NCI-H748 treated with DMSO at 0.1 percent for 48 hours (cell line): ENCODE measurements at regions not wholly inside any gene's neighbourhood (a gene's known extent, or its start where the extent isn't known, plus 50 kb on each side); places are given as distances from the start of the nearest gene placed in this dataset.
"Not testable (repeated sequence)": the region's sequence is repeated elsewhere in the genome, so short reads cannot be mapped to it uniquely, and the experiment has no call there.

Experiments
- DNase-seq: peaks from one replicate; lab custom pipeline; 2025; lab: John Stamatoyannopoulos, UW

GRCh38 chr6:65996096-65996495, 289.1 kb upstream of the EYS start:
- no peak for DNase-seq

GRCh38 chr6:65989676-65990075, 282.6 kb upstream of the EYS start:
- DNase-seq: no peak

- no peak for DNase-seq
Measured at GRCh38 chr6:65988006-65988405, 281.0 kb upstream of the EYS start.

- no peak for DNase-seq
Measured at GRCh38 chr6:65984089-65984488, 277.1 kb upstream of the EYS start.

DNA sequence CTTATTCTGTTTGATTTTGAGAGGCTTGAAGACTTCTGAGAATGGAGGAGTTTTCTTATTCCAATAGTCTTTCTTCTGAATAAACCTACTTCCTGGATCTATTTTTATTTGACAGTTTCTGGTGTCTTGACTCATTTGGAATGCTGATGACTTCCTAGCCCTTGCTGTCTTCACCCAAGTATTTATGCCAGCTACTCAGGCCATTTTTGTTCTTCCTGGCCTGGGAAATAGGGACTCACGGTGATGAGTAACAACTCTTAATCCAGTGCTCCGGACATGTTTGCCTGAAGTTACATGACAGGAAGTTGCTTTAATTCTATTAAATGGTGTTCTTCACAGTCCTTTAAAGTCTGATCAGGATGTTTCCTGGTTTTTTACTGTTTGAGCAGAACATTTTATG, 272.1 kb upstream of the EYS start:
- DNase-seq: no peak

- DNase-seq: not testable (repeated sequence)
Measured at GRCh38 chr6:65971252-65971651, 264.2 kb upstream of the EYS start.

GRCh38 chr6:65964261-65964660, 257.2 kb upstream of the EYS start:
- no peak for DNase-seq

GRCh38 chr6:65955034-65955433, 248.0 kb upstream of the EYS start:
- no peak for DNase-seq

GRCh38 chr6:65948062-65948461, 241.0 kb upstream of the EYS start:
- DNase-seq: no peak

GRCh38 chr6:65943548-65943947, 236.5 kb upstream of the EYS start:
- no peak for DNase-seq

DNA sequence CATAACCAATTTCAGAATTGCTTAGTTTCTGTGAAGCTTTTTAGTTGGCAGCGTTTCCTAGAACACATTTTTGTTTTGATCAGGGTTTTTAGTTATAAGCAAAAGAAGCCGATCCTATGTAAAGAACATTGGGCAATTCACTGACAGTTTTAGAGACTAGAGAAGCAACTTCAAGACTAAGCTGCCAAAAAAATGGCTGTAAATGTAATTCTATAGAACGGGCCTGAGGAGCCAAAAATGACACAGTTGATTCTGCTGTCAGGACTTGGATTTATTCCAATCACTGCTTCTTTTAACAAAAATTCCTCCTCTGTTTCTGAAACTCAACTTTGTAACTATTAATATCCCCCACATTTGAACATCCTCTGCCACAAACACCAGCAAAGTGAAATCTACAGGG, 236.0 kb upstream of the EYS start:
- DNase-seq: no peak

GRCh38 chr6:65938000-65938399, 231.0 kb upstream of the EYS start:
- no peak for DNase-seq

DNA sequence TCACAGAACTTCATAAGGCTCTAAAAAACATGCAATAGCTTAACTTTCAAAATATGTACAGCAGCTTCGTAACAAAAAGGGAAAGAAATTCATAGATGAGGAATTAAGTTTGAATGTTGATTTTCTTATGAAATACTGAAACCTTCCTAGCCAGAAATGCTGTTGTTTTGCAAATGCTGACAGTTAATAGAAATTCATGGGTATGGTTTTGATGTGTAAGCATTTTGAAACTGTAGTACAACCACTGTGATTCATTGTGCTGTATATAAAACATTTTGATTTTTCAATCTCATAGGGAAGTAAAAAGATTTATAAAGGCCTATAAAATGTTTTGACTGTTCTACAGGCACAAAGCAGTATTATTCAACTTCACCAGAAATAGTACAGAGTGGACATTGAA, 228.4 kb upstream of the EYS start:
- no peak for DNase-seq

DNA sequence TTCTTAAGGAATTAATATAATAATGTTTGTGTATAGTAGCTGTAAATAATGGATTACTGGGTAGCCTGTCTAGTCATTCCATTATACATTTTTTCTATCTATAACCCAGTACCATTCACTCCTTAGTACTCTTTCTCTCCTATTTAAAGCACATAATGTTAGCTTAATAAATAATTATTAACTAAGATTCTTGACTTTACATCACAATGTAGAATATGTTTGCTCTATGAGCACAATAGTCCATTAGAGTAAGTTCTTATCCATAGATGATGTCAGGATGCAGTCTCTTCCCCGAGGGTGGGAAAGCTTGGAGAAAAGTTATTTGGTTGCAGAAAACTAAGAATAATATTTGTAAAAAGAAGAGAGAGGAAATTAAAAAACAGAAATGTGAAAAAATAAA, 226.4 kb upstream of the EYS start:
- DNase-seq: no peak

GRCh38 chr6:65927141-65927540, 220.1 kb upstream of the EYS start:
- DNase-seq: no peak

DNA sequence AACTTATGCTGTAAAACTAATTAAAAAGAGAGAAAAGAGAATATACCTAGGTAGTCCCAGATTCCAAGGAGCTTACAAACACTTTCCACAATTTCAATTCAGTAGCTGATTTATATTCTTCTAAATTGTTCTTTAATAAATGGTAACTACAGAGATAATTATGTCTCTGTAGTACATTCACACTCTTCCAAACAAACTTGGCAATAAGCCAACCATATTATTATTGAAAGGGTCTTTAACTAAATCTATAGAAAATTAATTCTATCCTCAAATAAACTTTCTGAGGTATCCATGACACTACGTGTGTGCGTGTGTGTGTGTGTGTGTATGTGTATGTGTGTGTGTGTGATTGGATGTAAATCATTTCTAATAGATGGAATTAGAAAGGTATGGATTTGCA, 217.4 kb upstream of the EYS start:
- no peak for DNase-seq

- no peak for DNase-seq
Measured at GRCh38 chr6:65922049-65922448, 215.0 kb upstream of the EYS start.

- DNase-seq: no peak
Measured at GRCh38 chr6:65908065-65908464, 201.0 kb upstream of the EYS start.

DNA sequence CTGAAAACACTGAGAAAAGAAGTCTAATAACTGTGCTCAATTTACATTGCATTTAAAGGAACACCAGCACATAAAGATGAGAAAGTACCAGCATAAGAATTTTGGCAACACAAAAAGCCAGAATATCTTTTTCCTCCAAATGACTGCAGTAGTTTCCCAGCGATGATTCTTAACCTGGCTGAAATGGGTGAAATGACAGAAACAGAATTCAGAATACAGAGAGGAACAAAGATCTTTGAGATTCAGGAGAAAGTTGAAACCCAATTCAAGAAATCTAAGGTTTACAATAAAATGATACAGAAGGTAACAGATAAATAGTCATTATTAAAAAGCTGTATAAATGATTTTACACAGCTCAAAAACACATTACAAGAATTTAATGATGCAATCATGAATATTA, 197.0 kb upstream of the EYS start:
- no peak for DNase-seq

DNA sequence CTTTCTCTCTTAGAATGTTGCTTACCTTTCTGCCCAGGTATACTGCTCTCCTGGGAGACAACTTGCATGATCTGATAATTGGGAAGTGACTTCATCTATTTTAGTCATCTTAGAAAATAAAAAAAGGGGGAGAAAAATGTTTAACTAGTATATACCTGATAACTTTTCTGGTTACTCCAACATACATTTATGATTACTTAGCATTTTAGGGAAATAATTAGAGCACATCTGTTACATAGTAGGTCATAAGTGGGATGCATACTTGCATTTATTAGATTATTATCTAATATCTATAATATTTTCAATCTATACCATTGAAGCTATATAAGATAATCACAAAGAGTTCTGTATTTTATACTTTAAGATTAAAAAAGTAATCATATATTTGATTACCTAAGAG, 193.9 kb upstream of the EYS start:
- no peak for DNase-seq

GRCh38 chr6:65896140-65896539, 189.1 kb upstream of the EYS start:
- no peak for DNase-seq

DNA sequence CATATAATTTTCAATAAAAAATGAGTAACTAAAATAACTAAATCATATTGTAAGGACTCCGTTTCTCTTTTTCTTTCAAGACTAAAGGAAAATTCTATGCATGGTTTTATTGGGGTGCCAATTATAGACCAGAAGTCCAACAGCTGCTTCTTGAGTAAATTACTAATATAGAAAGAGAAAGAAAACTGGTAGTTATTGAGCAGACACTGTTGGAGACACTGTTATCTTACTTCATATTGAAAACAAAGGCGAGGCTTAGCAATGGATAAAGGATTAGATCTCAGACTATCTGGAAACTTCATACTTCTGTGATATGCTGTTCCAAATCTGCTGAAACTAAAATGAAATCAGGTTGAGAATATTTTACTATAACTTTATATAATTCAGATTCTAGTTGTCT, 169.6 kb upstream of the EYS start:
- DNase-seq: no peak

DNA sequence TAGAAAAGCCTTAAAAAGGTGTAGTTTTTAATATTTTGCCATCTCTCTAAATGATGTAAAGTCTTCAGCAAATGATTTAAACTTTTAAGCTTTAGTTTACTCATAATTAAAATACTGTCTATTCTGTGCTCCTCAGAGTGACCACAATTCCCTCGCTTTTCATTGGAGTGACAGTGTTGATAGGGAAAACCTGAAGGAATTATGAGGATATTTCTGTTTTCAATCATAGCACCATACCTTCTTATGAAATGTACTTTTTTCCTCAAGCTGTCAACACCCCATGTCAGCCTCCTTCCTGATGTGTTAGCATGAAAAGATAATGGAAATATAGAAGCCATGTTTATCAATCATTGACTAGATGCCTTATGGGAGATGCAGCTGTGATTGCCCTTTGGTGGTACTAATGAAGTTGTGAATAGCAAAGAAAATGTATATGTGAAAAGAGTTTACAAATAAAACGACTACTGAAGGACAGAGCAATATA, 145.4 kb upstream of the EYS start:
- no peak for DNase-seq

DNA sequence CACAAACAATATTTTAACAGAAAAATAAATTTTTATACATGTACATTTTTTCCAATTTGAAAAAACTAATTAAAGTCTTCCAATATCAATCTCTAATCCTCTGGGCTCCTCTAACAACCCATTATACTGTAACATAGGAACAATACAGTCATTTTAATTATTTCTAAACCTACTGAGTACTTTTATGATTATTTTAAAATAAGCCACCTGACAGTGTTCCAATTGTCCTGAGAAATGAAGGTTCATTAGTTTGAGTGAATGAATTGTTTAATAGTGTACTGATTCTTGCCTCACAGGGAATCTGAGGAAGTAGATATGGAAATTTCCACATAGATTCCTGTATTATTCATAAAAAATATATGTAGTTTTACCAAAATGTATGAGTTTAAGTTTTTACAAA, 123.1 kb upstream of the EYS start:
- no peak for DNase-seq

DNA sequence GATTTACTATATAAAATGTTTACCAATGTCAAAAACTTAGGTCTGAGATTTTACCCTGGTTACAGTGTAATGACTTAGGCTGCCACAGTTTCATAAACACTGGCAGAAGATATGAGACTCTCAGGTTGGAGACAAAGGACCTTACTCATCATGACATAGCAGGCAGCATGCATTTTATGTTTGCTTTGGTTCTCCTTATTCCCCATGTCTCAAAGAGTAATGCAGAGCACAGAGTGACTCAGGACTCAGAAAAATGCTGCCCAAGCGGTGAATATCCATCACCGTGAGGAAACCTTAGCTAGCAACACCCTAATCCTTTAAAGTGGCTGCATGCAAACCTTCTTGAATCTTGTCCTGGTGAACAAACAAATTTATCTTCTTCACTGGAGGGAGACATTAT, 112.1 kb upstream of the EYS start:
- no peak for DNase-seq
